ENCODE measurements at regions not wholly inside any gene's neighbourhood (a gene's known extent, or its start where the extent isn't known, plus 50 kb on each side); places are given as distances from the start of the nearest gene placed in this dataset.
"Not testable (repeated sequence)": the region's sequence is repeated elsewhere in the genome, so short reads cannot be mapped to it uniquely, and the experiment has no call there.

DNA sequence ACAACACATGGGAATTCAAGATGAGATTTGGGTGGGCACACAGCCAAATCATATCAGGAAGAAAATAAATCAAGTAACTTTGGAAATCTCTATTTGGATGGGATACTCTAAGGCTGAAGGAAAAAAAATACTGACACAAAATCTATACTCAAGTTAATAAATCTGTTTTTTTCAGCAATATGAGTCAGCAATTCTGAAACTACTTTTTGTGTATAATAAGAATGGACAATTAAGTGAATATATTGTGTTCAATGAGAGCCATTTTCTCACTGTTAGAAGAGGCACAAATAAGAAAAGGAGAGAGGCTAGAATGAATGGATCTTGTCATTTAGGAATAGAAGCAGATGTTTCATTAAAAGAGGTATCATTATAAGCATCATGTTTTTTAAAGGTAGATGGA is 651.0 kb downstream of the TAF11L14 start:
- TF ChIP-seq, protein P1, sequence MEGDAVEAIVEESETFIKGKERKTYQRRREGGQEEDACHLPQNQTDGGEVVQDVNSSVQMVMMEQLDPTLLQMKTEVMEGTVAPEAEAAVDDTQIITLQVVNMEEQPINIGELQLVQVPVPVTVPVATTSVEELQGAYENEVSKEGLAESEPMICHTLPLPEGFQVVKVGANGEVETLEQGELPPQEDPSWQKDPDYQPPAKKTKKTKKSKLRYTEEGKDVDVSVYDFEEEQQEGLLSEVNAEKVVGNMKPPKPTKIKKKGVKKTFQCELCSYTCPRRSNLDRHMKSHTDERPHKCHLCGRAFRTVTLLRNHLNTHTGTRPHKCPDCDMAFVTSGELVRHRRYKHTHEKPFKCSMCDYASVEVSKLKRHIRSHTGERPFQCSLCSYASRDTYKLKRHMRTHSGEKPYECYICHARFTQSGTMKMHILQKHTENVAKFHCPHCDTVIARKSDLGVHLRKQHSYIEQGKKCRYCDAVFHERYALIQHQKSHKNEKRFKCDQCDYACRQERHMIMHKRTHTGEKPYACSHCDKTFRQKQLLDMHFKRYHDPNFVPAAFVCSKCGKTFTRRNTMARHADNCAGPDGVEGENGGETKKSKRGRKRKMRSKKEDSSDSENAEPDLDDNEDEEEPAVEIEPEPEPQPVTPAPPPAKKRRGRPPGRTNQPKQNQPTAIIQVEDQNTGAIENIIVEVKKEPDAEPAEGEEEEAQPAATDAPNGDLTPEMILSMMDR (IDR thresholded peaks at IDR 0.05; ENCODE audit: insufficient read depth, low read length): no peak
- no peak for DNase-seq (ENCODE audit: low read depth)
- no peak overlapping the region for H3K4me3 ChIP-seq (ENCODE audit: low read depth, low read length)

DNA sequence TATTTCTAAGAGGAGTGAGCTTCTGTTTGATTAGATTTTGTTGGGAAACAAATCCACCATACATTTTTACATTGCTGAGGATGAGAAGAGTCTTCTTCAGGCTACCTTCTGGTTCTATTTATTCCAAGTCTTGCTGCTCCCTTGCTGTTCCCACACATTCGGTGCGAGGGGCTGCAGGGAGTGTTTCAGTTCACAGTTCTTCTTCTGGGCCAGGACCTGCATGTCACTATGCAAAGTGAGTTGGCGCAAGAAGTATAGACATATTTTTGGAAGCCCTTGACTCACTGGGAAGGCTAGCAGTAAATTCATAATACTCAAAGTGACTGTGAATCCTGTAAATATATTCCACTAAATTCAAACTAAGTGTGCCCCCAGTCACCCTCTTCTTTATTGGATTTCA is 657.9 kb downstream of the TAF11L14 start:
- no peak overlapping the region for H3K4me3 ChIP-seq (ENCODE audit: low read depth, low read length)
- DNase-seq (ENCODE audit: low read depth): no peak
- TF ChIP-seq, protein P1 (IDR thresholded peaks at IDR 0.05; ENCODE audit: insufficient read depth, low read length): no peak

GRCh38 chr5:18295696-18296095 is 661.4 kb downstream of the TAF11L14 start:
- not testable (repeated sequence) for H3K4me3 ChIP-seq (ENCODE audit: low read depth, low read length); DNase-seq (ENCODE audit: low read depth)

- DNase-seq (ENCODE audit: low read depth): no peak
- TF ChIP-seq, protein P1 (IDR thresholded peaks at IDR 0.05; ENCODE audit: insufficient read depth, low read length): no peak
- no peak overlapping the region for H3K4me3 ChIP-seq (ENCODE audit: low read depth, low read length)
Measured at GRCh38 chr5:18299166-18299565, 664.9 kb downstream of the TAF11L14 start.

DNA sequence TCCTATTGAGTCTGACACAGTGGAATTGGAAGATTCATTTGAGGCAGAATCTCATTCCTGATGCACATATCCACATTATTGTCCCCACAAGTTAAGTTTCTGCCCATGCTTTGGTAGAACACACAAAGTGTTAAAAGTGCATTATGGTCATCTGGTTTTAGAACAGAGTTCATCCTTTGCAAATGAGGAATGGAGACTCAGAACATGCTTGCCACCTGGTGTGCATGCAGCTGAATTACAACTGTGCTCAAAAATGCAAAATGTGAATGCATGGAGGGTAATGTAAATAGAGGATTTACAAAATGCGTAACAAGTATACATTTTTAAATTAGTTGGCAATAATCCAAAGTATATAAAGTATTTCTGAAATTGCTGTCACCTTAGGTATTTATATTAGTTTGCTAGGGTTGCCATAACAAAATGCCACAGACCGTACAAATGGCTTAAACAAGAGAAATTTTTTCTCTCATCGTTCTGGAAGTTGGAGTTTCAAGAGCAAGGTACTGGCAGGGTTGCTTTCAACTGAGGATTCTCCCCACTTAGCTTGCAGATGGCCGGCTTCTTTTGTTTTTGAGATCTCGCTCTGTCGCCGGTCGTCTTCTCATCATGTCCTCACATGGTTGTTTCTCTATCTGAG is 671.1 kb downstream of the TAF11L14 start:
- H3K4me3 ChIP-seq (ENCODE audit: low read depth, low read length): no peak overlapping the region
- peak; percentile 47 for DNase-seq (ENCODE audit: low read depth)
- TF ChIP-seq, protein P1 (IDR thresholded peaks at IDR 0.05; ENCODE audit: insufficient read depth, low read length): peak; percentile 76

DNA sequence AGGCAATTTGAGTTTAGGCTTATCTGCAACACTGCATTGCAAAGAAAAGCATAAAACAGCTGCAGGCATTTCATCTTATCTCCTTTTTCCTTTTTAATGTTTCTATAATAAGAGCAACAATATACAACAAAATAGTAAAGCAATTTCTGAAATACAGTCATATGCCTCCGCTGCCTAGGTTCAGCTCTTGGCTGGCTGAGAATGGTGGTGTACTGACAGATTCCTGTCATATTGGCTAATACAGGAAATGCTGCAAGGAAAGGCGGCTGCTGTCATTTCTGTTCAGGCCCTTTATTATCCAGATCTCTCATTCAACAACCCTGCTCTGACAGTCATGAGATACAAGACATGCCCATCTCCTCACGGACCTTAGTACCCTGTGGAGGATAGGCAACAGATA is 677.0 kb downstream of the TAF11L14 start:
- TF ChIP-seq, protein P1 (IDR thresholded peaks at IDR 0.05; ENCODE audit: insufficient read depth, low read length): no peak
- DNase-seq (ENCODE audit: low read depth): no peak

DNA sequence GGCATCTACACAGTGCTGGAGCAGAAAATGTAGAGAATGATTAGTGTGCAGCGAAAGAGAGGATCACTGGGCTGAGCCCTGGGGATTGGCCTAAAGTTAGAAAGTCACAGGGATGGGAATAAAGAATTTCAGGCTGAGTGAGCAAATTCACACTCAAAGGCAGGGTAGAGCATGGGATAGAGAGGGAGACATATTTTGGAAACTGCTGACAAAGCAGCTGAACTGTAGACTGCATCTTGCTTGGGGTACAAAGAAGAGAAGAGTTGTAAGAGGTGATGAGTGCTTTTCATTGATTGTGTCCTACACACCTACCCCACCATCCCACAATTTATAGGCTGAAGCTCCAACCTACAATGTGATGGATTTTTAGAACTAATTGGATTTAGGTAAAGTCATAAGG is 677.8 kb downstream of the TAF11L14 start:
- TF ChIP-seq, protein P1 (IDR thresholded peaks at IDR 0.05; ENCODE audit: insufficient read depth, low read length): no peak
- no peak overlapping the region for H3K4me3 ChIP-seq (ENCODE audit: low read depth, low read length)
- no peak for DNase-seq (ENCODE audit: low read depth)

More for the DNA sequence above, 677.0 kb downstream of the TAF11L14 start:
- no peak overlapping the region for H3K4me3 ChIP-seq (ENCODE audit: low read depth, low read length)

Data from fibroblast of the aortic adventitia (primary cell).